Effector CD4-positive, alpha-beta T cell (primary cell): ENCODE measurements at regions not wholly inside any gene's neighbourhood (a gene's known extent, or its start where the extent isn't known, plus 50 kb on each side); places are given as distances from the start of the nearest gene placed in this dataset.

ENCODE experiments used
- DNase-seq: peaks from one replicate; pipeline ENCODE4 v3.0.0-alpha.2; 2020

DNA sequence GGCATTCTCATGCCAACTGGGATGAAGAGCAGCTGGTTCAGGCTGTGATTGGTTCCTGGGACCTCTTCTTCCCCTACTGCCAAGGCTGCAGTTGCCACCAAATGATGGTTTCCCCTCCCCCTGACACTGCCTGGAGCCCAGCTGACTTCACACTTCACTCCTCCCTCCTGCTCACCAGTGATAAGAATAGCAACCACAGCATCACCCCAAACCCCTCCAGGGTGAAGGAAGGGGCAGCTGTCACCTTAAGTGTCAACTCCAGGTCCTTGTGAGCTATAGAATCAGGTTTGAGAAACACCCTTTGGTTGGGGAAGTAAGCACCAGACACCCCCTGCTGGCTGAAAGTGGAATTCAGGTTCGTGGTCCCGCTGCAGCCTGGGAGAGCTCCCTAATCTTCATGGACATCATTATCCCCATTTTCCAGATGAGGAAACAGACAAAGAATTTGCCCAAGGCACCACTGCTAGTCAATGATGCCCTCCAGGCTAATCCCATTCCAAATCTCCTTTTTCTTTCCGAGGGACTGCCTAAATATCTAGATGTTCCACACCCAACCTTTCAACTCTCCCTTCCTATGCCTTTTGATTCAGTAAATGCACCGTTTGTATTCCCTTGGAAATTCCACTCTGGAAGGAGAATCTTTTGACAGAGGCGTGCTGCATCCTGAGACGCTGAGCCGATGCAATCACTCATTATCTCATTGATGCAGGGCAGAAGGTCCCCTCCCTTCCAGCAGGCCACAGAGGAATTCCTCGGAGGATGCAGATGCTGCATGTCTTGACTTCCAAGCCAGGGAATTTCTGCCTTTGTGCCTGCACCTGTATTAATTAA lies 50.6 kb upstream of the UQCRFS1 start:
- DNase-seq: peak; percentile 33

DNA sequence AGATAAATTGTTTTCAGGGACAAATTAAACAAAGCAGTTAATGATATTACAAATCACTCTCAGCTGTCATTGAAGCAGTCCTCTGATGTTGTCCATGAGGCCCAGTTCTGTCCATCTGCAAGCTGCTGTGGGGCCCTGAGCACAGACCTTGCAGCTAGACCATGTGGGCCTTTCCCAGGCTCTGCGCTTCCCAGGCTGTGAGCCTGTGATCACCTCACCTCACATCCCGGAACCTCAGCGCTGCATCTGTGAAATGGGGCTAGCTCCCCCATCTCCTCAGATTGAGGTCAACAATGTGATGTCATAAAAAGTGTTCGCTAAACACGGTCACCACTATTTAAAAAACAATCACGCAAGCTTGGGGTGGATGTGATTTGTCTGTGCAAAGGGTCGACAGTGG lies 51.9 kb upstream of the UQCRFS1 start:
- DNase-seq: no peak

- DNase-seq: no peak
Measured at GRCh38 chr19:29265436-29265835, 52.5 kb upstream of the UQCRFS1 start.

DNA sequence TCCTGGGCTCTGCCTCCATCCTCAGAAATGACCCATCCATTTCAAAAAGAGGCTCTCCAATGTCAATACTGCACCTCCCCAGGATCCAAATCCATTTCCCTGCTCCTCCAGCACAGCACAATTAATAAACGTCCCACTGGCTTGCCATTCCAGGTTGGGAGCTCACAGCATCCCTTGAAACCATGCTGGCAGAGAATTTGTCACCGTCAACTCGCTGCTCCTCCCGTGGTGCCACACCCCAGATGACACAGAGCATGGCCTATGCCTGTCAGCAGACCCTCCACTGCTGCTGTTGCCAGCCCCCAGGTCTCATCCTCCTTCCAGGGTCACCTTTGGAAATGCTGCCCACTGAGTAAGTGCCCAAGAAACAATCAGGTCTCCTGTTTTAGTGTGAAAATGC lies 53.0 kb upstream of the UQCRFS1 start:
- DNase-seq: no peak

- no peak for DNase-seq
Measured at GRCh38 chr19:29266603-29267002, 53.7 kb upstream of the UQCRFS1 start.

DNA sequence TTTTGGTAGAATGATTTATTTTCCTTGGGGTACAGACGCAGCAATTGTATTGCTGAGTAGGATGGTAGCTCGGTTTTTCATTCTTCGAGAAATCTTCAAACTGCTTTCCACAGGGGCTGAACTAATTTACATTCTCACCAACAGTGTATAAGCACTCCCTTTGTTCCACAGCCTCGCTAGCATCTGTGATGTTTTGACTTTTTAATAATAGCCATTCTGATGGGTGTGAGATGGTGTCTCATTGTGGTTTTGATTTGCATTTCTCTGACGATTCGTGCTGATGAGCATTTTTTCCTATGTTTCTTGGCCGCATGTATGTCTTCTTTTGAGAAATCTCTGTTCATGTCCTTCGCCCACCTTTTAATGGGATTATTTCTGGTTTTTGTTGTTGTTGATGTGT lies 54.8 kb upstream of the UQCRFS1 start:
- no peak for DNase-seq

DNA sequence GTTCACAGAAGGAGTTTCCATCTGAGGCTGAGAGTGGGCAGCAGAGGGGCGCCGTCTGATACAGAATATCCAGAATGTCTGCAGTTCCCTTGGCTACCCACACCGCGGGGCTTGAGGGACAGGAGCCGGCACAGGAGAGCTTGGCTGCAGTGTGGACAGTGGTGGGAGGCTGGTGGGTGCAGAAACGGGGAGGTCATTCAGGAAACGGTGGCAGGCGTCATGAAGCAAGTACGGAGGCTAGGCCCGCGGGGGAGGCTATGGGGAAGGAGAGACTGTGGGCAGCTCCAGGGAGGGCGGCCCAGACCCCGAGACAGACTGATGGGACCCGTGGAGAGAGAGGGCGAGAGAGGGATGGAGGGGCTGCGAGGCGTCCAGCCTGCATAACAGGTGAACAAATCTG lies 55.2 kb upstream of the UQCRFS1 start:
- no peak for DNase-seq

- no peak for DNase-seq
Measured at GRCh38 chr19:29268721-29269393, 55.9 kb upstream of the UQCRFS1 start.

GRCh38 chr19:29269641-29270040 lies 56.7 kb upstream of the UQCRFS1 start:
- no peak for DNase-seq

- no peak for DNase-seq
Measured at GRCh38 chr19:29271341-29271740, 58.4 kb upstream of the UQCRFS1 start.

- no peak for DNase-seq
Measured at GRCh38 chr19:29271911-29272310, 59.0 kb upstream of the UQCRFS1 start.

DNA sequence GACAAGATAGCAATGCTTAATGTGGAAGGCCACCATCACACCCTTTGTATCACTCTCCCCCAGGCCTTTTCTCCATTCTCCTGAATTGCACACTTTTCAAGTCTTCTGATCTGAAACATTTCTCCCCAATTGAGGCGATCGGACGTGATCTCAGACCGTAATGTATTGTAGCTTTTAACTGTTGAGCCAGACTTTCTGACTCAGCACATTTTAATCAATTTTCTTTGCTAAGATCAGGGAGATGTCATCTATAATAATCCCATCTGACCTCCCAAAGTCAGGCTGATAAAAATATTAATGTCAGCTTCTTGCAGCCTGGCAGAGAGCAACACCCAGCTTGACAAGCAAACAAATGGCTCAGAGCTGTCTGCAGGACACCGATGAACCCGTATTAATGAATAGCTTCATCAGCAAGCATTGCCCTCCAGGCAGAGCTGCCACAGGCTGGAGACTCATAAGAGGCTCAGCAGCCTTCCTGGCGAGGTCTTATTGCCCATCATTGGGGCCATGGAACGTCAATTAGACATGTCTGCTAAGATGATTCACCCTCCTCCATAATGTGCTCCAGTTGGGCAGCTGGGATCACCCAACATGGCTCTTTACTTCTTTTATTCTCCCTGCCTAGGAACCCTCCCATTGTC lies 60.2 kb upstream of the UQCRFS1 start:
- DNase-seq: no peak

DNA sequence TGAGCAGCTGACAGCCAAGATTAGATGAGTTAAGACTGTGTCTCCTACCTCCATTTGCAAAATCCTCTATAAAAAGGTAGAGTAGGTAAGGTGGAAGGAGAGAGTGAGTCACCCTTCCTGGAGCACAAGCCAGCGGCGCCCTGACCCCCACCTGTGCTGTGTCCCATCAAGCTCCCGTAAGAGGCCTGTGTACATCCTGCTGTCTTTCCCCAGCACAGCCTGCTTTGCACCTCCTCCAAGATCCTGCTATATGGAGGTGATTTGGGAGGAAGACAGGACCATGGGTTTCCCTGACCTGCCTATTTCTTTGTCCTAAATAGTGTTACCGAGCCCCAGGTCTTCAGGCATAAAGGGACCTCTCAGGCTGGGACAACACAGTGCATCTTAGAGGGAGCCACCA lies 62.3 kb upstream of the UQCRFS1 start:
- no peak for DNase-seq

DNA sequence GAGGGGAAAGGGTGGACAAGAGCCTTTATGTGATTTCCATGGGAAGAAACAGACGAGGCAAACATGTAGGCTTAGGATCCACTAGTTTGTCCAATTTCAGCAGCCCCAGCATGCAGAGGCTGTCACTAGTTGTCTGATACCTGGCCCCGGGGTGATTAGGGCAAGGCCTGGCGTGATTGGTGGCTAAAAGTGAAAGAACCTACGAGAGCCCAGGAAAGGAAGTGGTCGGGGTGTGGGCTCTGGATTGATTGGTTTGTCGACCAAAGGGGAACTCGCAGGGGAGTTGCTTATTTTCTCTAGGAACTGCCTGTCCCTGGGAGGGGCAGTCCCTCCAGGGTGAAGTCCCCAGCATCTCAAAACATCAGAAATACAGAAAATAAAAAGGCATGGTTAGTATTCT lies 64.2 kb upstream of the UQCRFS1 start:
- DNase-seq: peak; percentile 12

GRCh38 chr19:29278716-29279115 lies 65.8 kb upstream of the UQCRFS1 start:
- DNase-seq: no peak

DNA sequence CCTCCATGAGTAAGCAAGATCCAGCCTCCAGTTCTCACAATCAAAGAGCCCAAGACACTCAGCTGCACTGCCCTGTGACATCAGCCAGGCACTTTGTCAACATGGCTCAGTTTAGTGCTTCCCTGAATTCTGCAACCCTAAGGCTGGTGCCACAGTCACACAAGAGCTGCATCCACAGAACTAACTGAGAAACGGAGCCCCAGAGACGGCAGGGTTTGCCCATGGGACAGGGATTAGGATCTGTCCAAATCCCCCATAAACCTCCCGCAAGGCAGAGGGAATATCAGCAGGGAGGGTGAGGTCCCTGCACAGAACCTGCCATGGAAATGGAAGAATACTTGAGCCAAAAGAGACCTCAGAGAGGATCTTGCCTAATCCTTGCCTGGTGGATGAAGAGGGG lies 70.4 kb upstream of the UQCRFS1 start:
- no peak for DNase-seq

DNA sequence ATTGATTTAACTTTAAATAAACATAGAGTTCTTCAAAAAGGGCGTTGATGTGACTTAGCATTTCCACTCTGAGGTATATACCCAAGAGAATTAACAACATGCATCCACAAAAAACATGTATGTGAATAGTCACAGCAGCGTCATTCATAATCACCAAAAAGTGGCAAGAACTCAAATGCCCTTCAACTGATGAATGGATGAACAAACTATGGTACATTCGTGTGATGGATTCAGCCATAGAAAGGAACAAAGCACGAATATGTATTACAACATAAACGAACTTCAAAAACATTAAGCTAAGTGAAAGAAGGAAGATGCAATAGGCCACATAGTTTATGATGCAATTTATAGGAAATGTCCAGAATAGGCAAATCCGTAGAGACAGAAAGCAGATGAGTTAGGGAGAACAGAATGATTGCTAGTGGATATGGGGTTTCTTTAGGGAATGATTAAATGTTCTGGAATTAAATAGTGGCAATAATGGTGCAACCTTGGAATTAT lies 72.3 kb upstream of the UQCRFS1 start:
- no peak for DNase-seq

DNA sequence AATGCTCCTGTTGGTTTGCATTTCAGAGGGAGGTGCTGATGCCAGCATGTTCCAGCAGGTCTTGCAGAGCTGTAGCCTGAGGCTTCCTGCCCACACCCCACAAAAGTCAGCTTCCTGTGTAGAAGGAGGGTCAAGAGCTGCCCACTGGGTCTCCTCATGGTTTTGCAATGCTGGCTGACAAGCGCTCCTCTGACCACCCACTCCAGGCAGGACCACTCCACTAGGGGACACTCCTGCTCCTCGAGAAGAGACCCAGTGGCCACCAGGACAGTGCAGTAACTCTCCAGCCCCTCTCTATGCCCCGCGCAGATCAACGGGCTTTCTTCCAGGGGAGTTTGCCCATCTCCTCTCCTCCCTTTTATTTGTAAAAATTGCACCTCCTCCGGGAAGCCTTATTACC lies 72.9 kb upstream of the UQCRFS1 start:
- DNase-seq: no peak

DNA sequence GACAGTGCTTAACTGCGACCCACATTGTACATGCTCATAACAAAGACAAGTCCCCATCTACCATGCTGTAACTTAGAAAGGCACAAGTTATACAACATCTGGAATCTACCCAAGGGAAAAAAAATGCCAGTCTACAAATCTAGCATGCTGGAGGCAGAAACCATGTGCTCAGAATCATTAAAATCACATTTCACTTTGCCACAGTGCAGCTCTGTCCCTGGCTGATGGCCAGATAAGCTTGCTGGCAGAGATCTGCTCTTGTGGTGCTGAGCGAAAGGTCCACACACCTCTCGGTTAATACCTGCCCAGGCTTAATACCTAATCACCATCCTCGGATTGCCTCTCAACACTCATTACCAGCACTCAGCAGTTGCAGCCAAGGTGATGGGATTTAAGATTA lies 74.1 kb upstream of the UQCRFS1 start:
- DNase-seq: no peak

- no peak for DNase-seq
Measured at GRCh38 chr19:29288256-29288655, 75.3 kb upstream of the UQCRFS1 start.

DNA sequence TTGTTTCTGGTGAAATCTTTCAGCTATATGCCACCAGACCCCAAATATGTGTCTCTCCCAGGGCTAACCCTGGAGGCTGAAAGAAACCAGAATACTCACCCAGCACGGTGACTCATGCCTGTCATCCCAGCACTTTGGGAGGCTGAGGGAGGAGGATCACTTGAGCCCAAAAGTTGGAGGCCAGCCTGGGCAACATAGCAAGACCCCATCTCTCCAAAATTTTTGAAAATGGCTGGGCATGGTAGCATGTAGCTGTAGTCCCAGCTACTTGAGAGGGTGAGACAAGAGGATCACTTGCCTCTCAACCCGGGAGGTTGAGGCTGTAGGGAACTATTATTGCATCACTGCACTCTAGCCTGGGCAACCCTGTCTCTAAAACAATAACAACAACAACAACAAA lies 76.1 kb upstream of the UQCRFS1 start:
- no peak for DNase-seq

DNA sequence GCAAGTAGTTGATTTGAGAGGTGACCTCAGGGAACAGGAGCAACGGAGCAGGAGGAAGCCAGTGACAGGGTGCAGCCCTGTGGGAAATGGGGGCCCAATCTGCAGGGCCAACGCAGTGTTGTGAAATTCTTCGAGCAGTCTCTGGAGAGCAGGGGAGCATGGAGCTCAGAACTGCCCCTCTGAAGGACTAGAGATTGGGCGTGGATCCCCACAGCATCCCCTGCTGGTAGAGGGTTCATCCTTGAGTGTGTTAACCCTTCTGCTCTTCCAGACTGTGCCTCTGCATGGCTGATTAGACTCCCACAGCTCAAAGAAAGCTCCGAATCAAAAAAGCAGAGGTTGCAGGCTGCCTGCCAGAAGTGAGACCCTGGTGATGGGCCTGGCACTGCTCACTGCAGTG lies 77.9 kb upstream of the UQCRFS1 start:
- DNase-seq: no peak

GRCh38 chr19:29292153-29292552 lies 79.2 kb upstream of the UQCRFS1 start:
- no peak for DNase-seq

DNA sequence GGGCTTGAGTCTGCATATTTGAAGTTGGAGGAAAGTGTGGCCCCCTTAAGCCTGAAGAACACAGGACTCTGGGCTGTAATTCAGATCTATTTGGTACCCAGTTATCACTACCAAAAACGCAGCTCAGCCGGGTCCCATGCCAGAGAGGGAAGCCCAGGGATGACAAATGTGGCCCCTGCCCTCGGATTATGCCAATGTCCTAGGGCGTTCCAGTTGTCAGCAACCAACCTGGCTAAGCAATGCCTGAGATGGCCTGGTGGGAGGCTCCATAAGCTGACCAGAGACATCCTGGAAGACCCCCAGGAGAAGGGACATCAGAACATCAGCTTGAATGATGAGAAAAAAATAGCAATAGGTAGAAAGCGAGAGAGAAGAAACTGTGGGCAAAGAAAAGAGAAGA lies 79.6 kb upstream of the UQCRFS1 start:
- DNase-seq: no peak
